ENCODE measurements at regions not wholly inside any gene's neighbourhood (a gene's known extent, or its start where the extent isn't known, plus 50 kb on each side); places are given as distances from the start of the nearest gene placed in this dataset.

DNA sequence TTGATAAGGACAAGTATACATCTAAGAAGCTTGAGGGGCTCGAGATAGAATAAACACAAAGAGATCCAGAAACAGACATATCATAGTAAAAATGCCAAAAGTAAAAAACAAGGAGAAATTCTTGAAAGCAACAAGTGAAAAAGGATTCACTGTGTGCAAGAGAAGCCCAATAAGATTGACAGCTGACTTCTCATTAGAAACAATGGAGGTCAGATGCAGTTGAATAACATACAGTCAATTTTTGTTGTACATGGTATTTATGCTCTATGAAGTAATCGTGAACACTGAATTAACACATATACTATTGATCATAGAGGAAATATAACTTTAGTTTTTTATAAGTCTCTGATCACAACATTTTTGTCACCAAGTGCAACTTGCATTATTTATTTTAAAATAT is 982.8 kb upstream of the SORCS1 start:
- TF ChIP-seq, protein P1, sequence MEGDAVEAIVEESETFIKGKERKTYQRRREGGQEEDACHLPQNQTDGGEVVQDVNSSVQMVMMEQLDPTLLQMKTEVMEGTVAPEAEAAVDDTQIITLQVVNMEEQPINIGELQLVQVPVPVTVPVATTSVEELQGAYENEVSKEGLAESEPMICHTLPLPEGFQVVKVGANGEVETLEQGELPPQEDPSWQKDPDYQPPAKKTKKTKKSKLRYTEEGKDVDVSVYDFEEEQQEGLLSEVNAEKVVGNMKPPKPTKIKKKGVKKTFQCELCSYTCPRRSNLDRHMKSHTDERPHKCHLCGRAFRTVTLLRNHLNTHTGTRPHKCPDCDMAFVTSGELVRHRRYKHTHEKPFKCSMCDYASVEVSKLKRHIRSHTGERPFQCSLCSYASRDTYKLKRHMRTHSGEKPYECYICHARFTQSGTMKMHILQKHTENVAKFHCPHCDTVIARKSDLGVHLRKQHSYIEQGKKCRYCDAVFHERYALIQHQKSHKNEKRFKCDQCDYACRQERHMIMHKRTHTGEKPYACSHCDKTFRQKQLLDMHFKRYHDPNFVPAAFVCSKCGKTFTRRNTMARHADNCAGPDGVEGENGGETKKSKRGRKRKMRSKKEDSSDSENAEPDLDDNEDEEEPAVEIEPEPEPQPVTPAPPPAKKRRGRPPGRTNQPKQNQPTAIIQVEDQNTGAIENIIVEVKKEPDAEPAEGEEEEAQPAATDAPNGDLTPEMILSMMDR (conservative IDR thresholded peaks at IDR 0.05) = no peak
- no peak for TF ChIP-seq EZH2 (IDR thresholded peaks at IDR 0.05; ENCODE audit: low read depth)

All from PC-9 (cell line).